ENCODE measurements at regions not wholly inside any gene's neighbourhood (a gene's known extent, or its start where the extent isn't known, plus 50 kb on each side); places are given as distances from the start of the nearest gene placed in this dataset.

- H3K4me3 ChIP-seq: no peak overlapping the region
- no peaks in the 10 kb centered on the region for H3K27me3 ChIP-seq
- DNase-seq (ENCODE audit: extremely low spot score in 2 of 2): no peak
- intact Hi-C loops (cut with DNase I): no loop called here
- H3K27ac ChIP-seq: no peak overlapping the region
- peaks cover 7% of the 10 kb centered on the region for H3K4me1 ChIP-seq
- no peaks in the 10 kb centered on the region for H3K9me3 ChIP-seq
- TF ChIP-seq CTCF (IDR thresholded peaks at IDR 0.05) (no peak), POLR2AphosphoS5 (IDR thresholded peaks at IDR 0.05; ENCODE audit: insufficient read depth in 1 of 2, low read depth in 1 of 2) (no peak), POLR2A (IDR thresholded peaks at IDR 0.05) (no peak)
- H3K36me3 ChIP-seq: no peaks in the 10 kb centered on the region
Measured at GRCh38 chr4:74660866-74661265, 133.5 kb downstream of the BTC start.

GRCh38 chr4:74661427-74662201 lies 132.7 kb downstream of the BTC start:
- no peak for DNase-seq (ENCODE audit: extremely low spot score in 2 of 2)
- Histone ChIP-seq H3K36me3 (no peaks in the 10 kb centered on the region), H3K27me3 (no peaks in the 10 kb centered on the region), H3K9me3 (no peaks in the 10 kb centered on the region), H3K27ac (no peak overlapping the region), H3K4me1 (peaks cover 7% of the 10 kb centered on the region), H3K4me3 (no peak overlapping the region)
- intact Hi-C loops (cut with DNase I): no loop called here
- TF ChIP-seq POLR2AphosphoS5 (IDR thresholded peaks at IDR 0.05; ENCODE audit: insufficient read depth in 1 of 2, low read depth in 1 of 2): no peak

GRCh38 chr4:74663631-74664030 lies 130.7 kb downstream of the BTC start:
- H3K36me3 ChIP-seq: no peaks in the 10 kb centered on the region
- H3K27me3 ChIP-seq: no peaks in the 10 kb centered on the region
- no peak for DNase-seq (ENCODE audit: extremely low spot score in 2 of 2)
- H3K4me1 ChIP-seq: peaks cover 7% of the 10 kb centered on the region
- intact Hi-C loops (cut with DNase I): no loop called here
- no peaks in the 10 kb centered on the region for H3K9me3 ChIP-seq
- H3K4me3 ChIP-seq: no peak overlapping the region
- TF ChIP-seq POLR2AphosphoS5 (IDR thresholded peaks at IDR 0.05; ENCODE audit: insufficient read depth in 1 of 2, low read depth in 1 of 2) (no peak), POLR2A (IDR thresholded peaks at IDR 0.05) (no peak), CTCF (IDR thresholded peaks at IDR 0.05) (no peak)
- no peak overlapping the region for H3K27ac ChIP-seq

- Histone ChIP-seq H3K4me3 (no peak overlapping the region), H3K27me3 (no peaks in the 10 kb centered on the region), H3K9me3 (no peaks in the 10 kb centered on the region), H3K4me1 (no peaks in the 10 kb centered on the region), H3K36me3 (no peaks in the 10 kb centered on the region), H3K27ac (no peak overlapping the region)
- no peak for TF ChIP-seq POLR2A (IDR thresholded peaks at IDR 0.05)
- no peak for TF ChIP-seq POLR2AphosphoS5 (IDR thresholded peaks at IDR 0.05; ENCODE audit: insufficient read depth in 1 of 2, low read depth in 1 of 2)
- no peak for TF ChIP-seq CTCF (IDR thresholded peaks at IDR 0.05)
- no peak for DNase-seq (ENCODE audit: extremely low spot score in 2 of 2)
- intact Hi-C loops (cut with DNase I): no loop called here
Measured at GRCh38 chr4:74665346-74665745, 129.0 kb downstream of the BTC start.

- intact Hi-C loops (cut with DNase I): no loop called here
- no peak for DNase-seq (ENCODE audit: extremely low spot score in 2 of 2)
Measured at GRCh38 chr4:74665876-74666275, 128.4 kb downstream of the BTC start.

More at GRCh38 chr4:74665876-74666275, 128.4 kb downstream of the BTC start:
- Histone ChIP-seq H3K36me3 (no peaks in the 10 kb centered on the region), H3K9me3 (no peaks in the 10 kb centered on the region), H3K4me3 (no peak overlapping the region), H3K27me3 (no peaks in the 10 kb centered on the region), H3K27ac (no peak overlapping the region), H3K4me1 (no peaks in the 10 kb centered on the region)
- TF ChIP-seq POLR2AphosphoS5 (IDR thresholded peaks at IDR 0.05; ENCODE audit: insufficient read depth in 1 of 2, low read depth in 1 of 2) (no peak), POLR2A (IDR thresholded peaks at IDR 0.05) (no peak), CTCF (IDR thresholded peaks at IDR 0.05) (no peak)
